Breast epithelium (tissue), 3 donors: ENCODE measurements at regions not wholly inside any gene's neighbourhood (a gene's known extent, or its start where the extent isn't known, plus 50 kb on each side); places are given as distances from the start of the nearest gene placed in this dataset.

Source experiments
- POLR2AphosphoS5 ChIP-seq, 3 donors: sonication (generic); formaldehyde crosslinking; IDR thresholded peaks; one replicate each; pipeline ENCODE4 v1.6.1; 2017; ENCODE audit warnings: antibody characterized with exemption in 3 of 3
- TF ChIP-seq, protein P1 (sequence below), 3 donors: fragments of 450-650 bp; IDR thresholded peaks; one replicate each; pipeline ENCODE4 v1.5.1; 2016 to 2017; ENCODE audit warnings: antibody characterized with exemption in 3 of 3, mild to moderate bottlenecking in 3 of 3, moderate library complexity in 3 of 3

DNA sequence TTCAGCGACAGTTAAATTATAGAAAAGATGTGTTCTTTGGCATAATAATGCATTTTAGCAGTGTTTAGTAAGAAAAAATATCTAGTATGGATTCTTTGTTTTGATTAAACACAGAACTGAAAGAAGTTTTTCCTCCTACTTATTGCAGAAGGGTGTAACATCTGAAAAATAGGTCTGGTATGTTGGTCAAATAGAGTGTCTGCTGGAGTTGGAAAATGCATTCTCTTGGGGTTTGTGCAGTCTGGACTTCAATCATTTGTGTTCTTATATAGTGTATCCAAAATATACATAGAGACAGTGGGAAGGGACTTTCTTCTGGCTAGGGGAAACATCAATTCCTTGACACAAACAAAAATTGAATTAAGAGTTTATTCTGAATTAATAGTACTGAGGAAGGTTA lies 132.4 kb upstream of the MAN1A1 start:
- TF ChIP-seq, protein P1, sequence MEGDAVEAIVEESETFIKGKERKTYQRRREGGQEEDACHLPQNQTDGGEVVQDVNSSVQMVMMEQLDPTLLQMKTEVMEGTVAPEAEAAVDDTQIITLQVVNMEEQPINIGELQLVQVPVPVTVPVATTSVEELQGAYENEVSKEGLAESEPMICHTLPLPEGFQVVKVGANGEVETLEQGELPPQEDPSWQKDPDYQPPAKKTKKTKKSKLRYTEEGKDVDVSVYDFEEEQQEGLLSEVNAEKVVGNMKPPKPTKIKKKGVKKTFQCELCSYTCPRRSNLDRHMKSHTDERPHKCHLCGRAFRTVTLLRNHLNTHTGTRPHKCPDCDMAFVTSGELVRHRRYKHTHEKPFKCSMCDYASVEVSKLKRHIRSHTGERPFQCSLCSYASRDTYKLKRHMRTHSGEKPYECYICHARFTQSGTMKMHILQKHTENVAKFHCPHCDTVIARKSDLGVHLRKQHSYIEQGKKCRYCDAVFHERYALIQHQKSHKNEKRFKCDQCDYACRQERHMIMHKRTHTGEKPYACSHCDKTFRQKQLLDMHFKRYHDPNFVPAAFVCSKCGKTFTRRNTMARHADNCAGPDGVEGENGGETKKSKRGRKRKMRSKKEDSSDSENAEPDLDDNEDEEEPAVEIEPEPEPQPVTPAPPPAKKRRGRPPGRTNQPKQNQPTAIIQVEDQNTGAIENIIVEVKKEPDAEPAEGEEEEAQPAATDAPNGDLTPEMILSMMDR (IDR thresholded peaks at IDR 0.05), result no peak
- TF ChIP-seq POLR2AphosphoS5 (IDR thresholded peaks at IDR 0.05), result no peak
